K562 (cell line): ENCODE measurements at regions not wholly inside any gene's neighbourhood (a gene's known extent, or its start where the extent isn't known, plus 50 kb on each side); places are given as distances from the start of the nearest gene placed in this dataset.

ENCODE experiments used
- ATAC-seq: fragments of 200-7000 bp; cut with Tn5 transposase; 3 replicates; pipeline ENCODE4 v1.9.1; 2020; ENCODE audit warnings: moderate library complexity
- BruUV-seq: library from RNA; stranded (reverse); fragments of 400-500 nt; replicated peaks from 2 replicates; lab custom pipeline; 2021; lab: Mats Ljungman, UMichigan
- CTCF ChIA-PET: fragments of 300-600 bp; formaldehyde crosslinking; extraction: SDS; loops from one replicate; lab custom pipeline; 2021; ENCODE audit warnings: low intra/inter-chr PET ratio; lab: Yijun Ruan, JAX
- POLR2A ChIA-PET: fragments of 300-600, 350-650 bp; sonication (Branson Sonifier 250); formaldehyde crosslinking; extraction: SDS; loops from one replicate; lab custom pipeline; 2021; ENCODE audit warnings: antibody characterized with exemption, inconsistent platforms; lab: Yijun Ruan, JAX
- DNase-seq, 4 experiments: peaks; one replicate each; pipeline versions ENCODE4 v3.0.0 to v3.0.0-alpha.2; 2011 to 2018; ENCODE audit warnings: low spot score in 3 of 4, mixed read lengths in 3 of 4; ENCODE audit errors: extremely low read depth in 1 of 4
- FAIRE-seq: peaks from 2 replicates; lab custom pipeline; 2011; peaks lifted over from hg19 to GRCh38; lab: Jason Lieb, UNC
- H2AFZ ChIP-seq: 2 replicates; pipeline ENCODE4 v1.6.0; 2011; ENCODE audit warnings: low read depth, low read length, control low read depth, inconsistent platforms
- H3K27ac ChIP-seq: fragments of 200-600 bp; 3 replicates; pipeline ENCODE4 v1.8.0; 2011; ENCODE audit warnings: low read depth, mild to moderate bottlenecking, control low read depth, inconsistent platforms, low read length, moderate library complexity, mixed read lengths; ENCODE audit errors: extremely low read depth
- H3K27me3 ChIP-seq, 2 experiments: fragments of 300-600 bp in 1 of 2; 2 replicates in 1 of 2; 3 replicates in 1 of 2; pipeline versions ENCODE4 v1.6.0 to v1.8.0; 2011; ENCODE audit warnings: inconsistent platforms in 2 of 2, low read length in 2 of 2, mild to moderate bottlenecking in 1 of 2, mixed read lengths in 1 of 2, moderate library complexity in 1 of 2; ENCODE audit not compliant: control insufficient read depth in 2 of 2, insufficient read depth in 2 of 2
- H3K36me3 ChIP-seq: fragments of 300-600 bp; 3 replicates; pipeline ENCODE4 v1.8.0; 2011; ENCODE audit warnings: mild to moderate bottlenecking, low read length, inconsistent platforms; ENCODE audit not compliant: control insufficient read depth, insufficient read depth
- H3K4me1 ChIP-seq, 2 experiments: fragments of 200-600 bp in 1 of 2; replicated peaks in 1 of 2; 2 replicates in 1 of 2; 3 replicates in 1 of 2; pipeline versions ENCODE4 v1.5.1 to v1.8.0; 2011; ENCODE audit warnings: inconsistent platforms in 2 of 2, low read length in 2 of 2, mild to moderate bottlenecking in 1 of 2, mixed read lengths in 1 of 2, moderate library complexity in 1 of 2; ENCODE audit not compliant: control insufficient read depth in 2 of 2, insufficient read depth in 2 of 2
- H3K4me2 ChIP-seq: 2 replicates; pipeline ENCODE4 v1.6.1; 2011; ENCODE audit warnings: low read length, control low read depth, inconsistent platforms, mixed read lengths; ENCODE audit not compliant: insufficient read depth
- H3K4me3 ChIP-seq: fragments of 200-600 bp; sonication (generic), shearing (Covaris generic); 2 replicates; pipeline ENCODE4 v1.5.1; 2016; ENCODE audit warnings: control low read depth, inconsistent platforms
- H3K79me2 ChIP-seq: fragments of 200-600 bp; 3 replicates; pipeline ENCODE4 v1.8.0; 2011; ENCODE audit warnings: low read length, inconsistent platforms; ENCODE audit not compliant: control insufficient read depth, insufficient read depth
- H3K9ac ChIP-seq, 2 experiments: 2 replicates each; pipeline versions ENCODE4 v1.6.0 to v1.6.1; 2011; ENCODE audit warnings: low read depth in 2 of 2, low read length in 2 of 2, control low read depth in 1 of 2, inconsistent platforms in 1 of 2, mild to moderate bottlenecking in 1 of 2, mixed read lengths in 1 of 2; ENCODE audit not compliant: insufficient read depth in 1 of 2
- H3K9me1 ChIP-seq: one replicate; pipeline ENCODE4 v1.6.0; 2011; ENCODE audit warnings: inconsistent platforms, mild to moderate bottlenecking, low read length, moderate library complexity; ENCODE audit not compliant: control insufficient read depth, insufficient read depth
- H3K9me3 ChIP-seq: replicated peaks from 2 replicates; pipeline ENCODE4 v1.5.1; 2011; ENCODE audit warnings: low read depth, low read length, inconsistent platforms; ENCODE audit not compliant: control insufficient read depth, insufficient read depth
- H4K20me1 ChIP-seq: replicated peaks from 2 replicates; pipeline ENCODE4 v1.6.1; 2011; ENCODE audit warnings: low read length, inconsistent platforms, mixed read lengths; ENCODE audit not compliant: control insufficient read depth, insufficient read depth
- ASH1L ChIP-seq: fragments of 450-650 bp; IDR thresholded peaks from 2 replicates; pipeline ENCODE4 v1.6.1; 2018; ENCODE audit warnings: borderline replicate concordance, mild to moderate bottlenecking, low read depth; ENCODE audit not compliant: partially characterized antibody
- CC2D1A ChIP-seq: fragments of 450-650 bp; IDR thresholded peaks from 2 replicates; pipeline ENCODE4 v1.6.1; 2017; ENCODE audit warnings: mild to moderate bottlenecking
- DDX20 ChIP-seq: fragments of 450-650 bp; IDR thresholded peaks from 2 replicates; pipeline ENCODE4 v1.6.1; 2016; ENCODE audit warnings: missing genetic modification characterization, low read depth, mild to moderate bottlenecking, missing compliant biosample characterization, moderate library complexity
- DNMT1 ChIP-seq: fragments of 450-650 bp; IDR thresholded peaks from 2 replicates; pipeline ENCODE4 v1.6.1; 2016; ENCODE audit warnings: antibody characterized with exemption, mild to moderate bottlenecking
- HMG20A ChIP-seq: fragments of 450-650 bp; formaldehyde crosslinking; conservative IDR thresholded peaks from 2 replicates; pipeline ENCODE4 v1.4.0; 2020; ENCODE audit warnings: mild to moderate bottlenecking, mixed read lengths
- KLF13 ChIP-seq: fragments of 450-650 bp; IDR thresholded peaks from 2 replicates; pipeline ENCODE4 v1.6.1; 2016; ENCODE audit warnings: missing genetic modification characterization, low read depth, mild to moderate bottlenecking, missing compliant biosample characterization, moderate library complexity, borderline replicate concordance
- NCOA2 ChIP-seq, 2 experiments: fragments of 450-650 bp; IDR thresholded peaks; 2 replicates each; pipeline ENCODE4 v1.6.1; 2018; ENCODE audit warnings: mild to moderate bottlenecking in 2 of 2, moderate library complexity in 1 of 2; ENCODE audit not compliant: partially characterized antibody in 2 of 2
- POLR2AphosphoS5 ChIP-seq: IDR thresholded peaks from 2 replicates; pipeline ENCODE4 v1.6.1; 2011; ENCODE audit warnings: mild to moderate bottlenecking, low read depth, low read length, moderate library complexity; ENCODE audit not compliant: control insufficient read depth, insufficient read depth
- RBM34 ChIP-seq: fragments of 200-400 bp; formaldehyde crosslinking; IDR thresholded peaks from 2 replicates; pipeline ENCODE4 v1.6.1; 2018; ENCODE audit warnings: low read length, borderline replicate concordance; ENCODE audit not compliant: insufficient read depth
- SETDB1 ChIP-seq: IDR thresholded peaks from one replicate; pipeline ENCODE4 v1.6.1; 2012; ENCODE audit warnings: low read length, control low read depth, inconsistent platforms
- SMARCA5 ChIP-seq: fragments of 450-650 bp; IDR thresholded peaks from 2 replicates; pipeline ENCODE4 v1.6.1; 2016
- SOX6 ChIP-seq: fragments of 450-650 bp; IDR thresholded peaks from 2 replicates; pipeline ENCODE4 v1.6.1; 2014; ENCODE audit warnings: mild to moderate bottlenecking
- ZKSCAN3 ChIP-seq: fragments of 250-450 bp; sonication (Bioruptor Pico); IDR thresholded peaks from 2 replicates; pipeline ENCODE4 v1.4.0; 2020
- ZNF785 ChIP-seq: fragments of 250-450 bp; sonication (Bioruptor Pico); IDR thresholded peaks from 2 replicates; pipeline ENCODE4 v1.4.0; 2020; ENCODE audit warnings: mild to moderate bottlenecking
- ZZZ3 ChIP-seq: fragments of 450-650 bp; IDR thresholded peaks from 2 replicates; pipeline ENCODE4 v1.6.1; 2016; ENCODE audit warnings: antibody characterized with exemption, mild to moderate bottlenecking, moderate library complexity
- WGBS: fragments of 100-300 bp; shearing (Covaris generic); methylation state at CpG from one replicate; pipeline ENCODE4 v1.1.6; 2016; ENCODE audit warnings: low coverage, mixed read lengths; ENCODE audit not compliant: insufficient coverage; ENCODE audit errors: missing lambda C conversion rate; 5-methylcytosine and 5-hydroxymethylcytosine counted together
- in situ Hi-C: fragments of 300-500 bp; cut with MboI; formaldehyde crosslinking; loops from 4 replicates; pipeline ENCODE4 v1.15.0; 2018; ENCODE audit warnings: inconsistent platforms, mixed read lengths
- intact Hi-C: fragments of 100-400 bp; cut with micrococcal nuclease; formaldehyde crosslinking; loops from 2 replicates; pipeline ENCODE4 v1.14.2; 2022
- TF ChIP-seq, protein P1 (sequence below): sonication (generic); formaldehyde crosslinking; IDR thresholded peaks from 2 replicates; pipeline ENCODE4 v1.8.0; 2022; ENCODE audit warnings: mild to moderate bottlenecking, missing genetic modification reagents
- TF ChIP-seq, protein P2 (sequence below): fragments of 250-450 bp; sonication (Bioruptor Pico); IDR thresholded peaks from 2 replicates; pipeline ENCODE4 v1.5.0; 2020; ENCODE audit warnings: mild to moderate bottlenecking
- TF ChIP-seq, protein P3 (sequence below): fragments of 450-650 bp; formaldehyde crosslinking; IDR thresholded peaks from 2 replicates; pipeline ENCODE4 v1.4.0; 2020; ENCODE audit warnings: mild to moderate bottlenecking, moderate library complexity

DNA sequence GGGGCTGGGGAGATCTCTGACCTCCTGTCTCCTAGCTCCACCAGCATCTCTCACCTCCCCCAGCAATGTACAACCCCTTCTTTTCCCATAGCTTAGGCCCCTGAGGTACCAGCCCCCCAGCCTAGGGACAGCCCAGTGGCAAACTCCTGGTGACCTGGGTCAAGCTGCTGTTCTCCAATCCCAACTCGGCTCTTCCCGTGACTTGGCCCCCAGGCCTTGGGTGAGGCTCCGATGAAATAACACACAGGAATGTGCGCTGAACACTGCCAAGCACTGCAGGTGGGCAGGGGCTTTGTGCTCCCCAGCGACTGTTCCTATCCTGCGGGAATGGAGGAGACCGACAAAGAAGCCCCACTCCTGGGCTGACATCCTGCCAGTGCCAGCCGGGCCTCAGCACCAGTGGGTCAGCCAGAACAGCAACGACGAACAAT is 63.7 kb upstream of the AMZ2 start (continued):
- TF ChIP-seq, protein P1, sequence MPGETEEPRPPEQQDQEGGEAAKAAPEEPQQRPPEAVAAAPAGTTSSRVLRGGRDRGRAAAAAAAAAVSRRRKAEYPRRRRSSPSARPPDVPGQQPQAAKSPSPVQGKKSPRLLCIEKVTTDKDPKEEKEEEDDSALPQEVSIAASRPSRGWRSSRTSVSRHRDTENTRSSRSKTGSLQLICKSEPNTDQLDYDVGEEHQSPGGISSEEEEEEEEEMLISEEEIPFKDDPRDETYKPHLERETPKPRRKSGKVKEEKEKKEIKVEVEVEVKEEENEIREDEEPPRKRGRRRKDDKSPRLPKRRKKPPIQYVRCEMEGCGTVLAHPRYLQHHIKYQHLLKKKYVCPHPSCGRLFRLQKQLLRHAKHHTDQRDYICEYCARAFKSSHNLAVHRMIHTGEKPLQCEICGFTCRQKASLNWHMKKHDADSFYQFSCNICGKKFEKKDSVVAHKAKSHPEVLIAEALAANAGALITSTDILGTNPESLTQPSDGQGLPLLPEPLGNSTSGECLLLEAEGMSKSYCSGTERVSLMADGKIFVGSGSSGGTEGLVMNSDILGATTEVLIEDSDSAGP = no peak
- TF ChIP-seq HMG20A (CRISPR knock-in tag) = no peak

DNA sequence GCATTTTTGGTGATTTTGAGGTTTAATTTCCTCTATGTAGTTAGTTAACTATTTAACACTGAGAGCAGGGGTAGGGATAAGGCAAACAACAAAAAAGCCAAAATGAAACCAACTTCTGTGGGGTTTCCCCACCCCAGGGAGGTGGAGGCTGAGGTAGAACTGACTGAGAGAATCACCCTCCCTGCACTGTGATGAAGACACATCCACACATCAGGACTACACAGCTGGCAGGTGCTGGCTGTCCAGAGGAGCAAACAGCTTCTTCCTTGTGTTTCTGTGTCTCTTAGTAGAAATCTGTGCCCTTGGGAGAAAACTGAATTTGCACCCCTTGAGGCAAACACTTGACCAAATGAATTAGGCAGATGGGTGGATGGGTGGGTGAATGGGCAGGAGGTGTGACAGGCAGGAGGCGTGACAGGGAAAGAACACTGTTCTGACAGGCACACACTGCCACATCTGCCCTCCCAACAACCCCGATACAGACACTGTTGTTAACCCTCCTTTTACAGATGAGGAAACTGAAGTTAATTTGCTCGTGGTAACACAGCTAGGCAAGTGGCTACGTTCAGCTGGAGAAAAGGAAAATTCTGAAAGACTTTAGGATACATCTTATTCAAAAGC is 62.9 kb upstream of the AMZ2 start:
- H3K9me1 ChIP-seq = no peaks in the 10 kb centered on the region
- no peak for TF ChIP-seq ASH1L
- no peak for TF ChIP-seq ZNF785 (CRISPR knock-in tag)
- no peak for TF ChIP-seq CC2D1A
- TF ChIP-seq SMARCA5 = no peak
- no peak for TF ChIP-seq DNMT1
- no peak for TF ChIP-seq SOX6
- TF ChIP-seq, protein P2, sequence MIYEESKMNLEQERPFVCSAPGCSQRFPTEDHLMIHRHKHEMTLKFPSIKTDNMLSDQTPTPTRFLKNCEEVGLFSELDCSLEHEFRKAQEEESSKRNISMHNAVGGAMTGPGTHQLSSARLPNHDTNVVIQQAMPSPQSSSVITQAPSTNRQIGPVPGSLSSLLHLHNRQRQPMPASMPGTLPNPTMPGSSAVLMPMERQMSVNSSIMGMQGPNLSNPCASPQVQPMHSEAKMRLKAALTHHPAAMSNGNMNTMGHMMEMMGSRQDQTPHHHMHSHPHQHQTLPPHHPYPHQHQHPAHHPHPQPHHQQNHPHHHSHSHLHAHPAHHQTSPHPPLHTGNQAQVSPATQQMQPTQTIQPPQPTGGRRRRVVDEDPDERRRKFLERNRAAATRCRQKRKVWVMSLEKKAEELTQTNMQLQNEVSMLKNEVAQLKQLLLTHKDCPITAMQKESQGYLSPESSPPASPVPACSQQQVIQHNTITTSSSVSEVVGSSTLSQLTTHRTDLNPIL (CRISPR knock-in tag) = no peak
- no peak for TF ChIP-seq ZKSCAN3
- TF ChIP-seq POLR2AphosphoS5 = no peak
- no peak for TF ChIP-seq DDX20 (tag)
- TF ChIP-seq KLF13 (tag) = no peak
- TF ChIP-seq SETDB1 = no peak
- TF ChIP-seq ZZZ3 = no peak
- no peak for TF ChIP-seq RBM34
- no peak for TF ChIP-seq NCOA2 (IDR thresholded peaks at IDR 0.05; ENCODE audit: partially characterized antibody in 2 of 2)
- TF ChIP-seq, protein P3, sequence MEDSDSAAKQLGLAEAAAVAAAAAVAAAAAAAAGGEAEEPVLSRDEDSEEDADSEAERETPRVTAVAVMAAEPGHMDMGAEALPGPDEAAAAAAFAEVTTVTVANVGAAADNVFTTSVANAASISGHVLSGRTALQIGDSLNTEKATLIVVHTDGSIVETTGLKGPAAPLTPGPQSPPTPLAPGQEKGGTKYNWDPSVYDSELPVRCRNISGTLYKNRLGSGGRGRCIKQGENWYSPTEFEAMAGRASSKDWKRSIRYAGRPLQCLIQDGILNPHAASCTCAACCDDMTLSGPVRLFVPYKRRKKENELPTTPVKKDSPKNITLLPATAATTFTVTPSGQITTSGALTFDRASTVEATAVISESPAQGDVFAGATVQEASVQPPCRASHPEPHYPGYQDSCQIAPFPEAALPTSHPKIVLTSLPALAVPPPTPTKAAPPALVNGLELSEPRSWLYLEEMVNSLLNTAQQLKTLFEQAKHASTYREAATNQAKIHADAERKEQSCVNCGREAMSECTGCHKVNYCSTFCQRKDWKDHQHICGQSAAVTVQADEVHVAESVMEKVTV (CRISPR knock-in tag) = no peak

More for the DNA sequence above, 62.9 kb upstream of the AMZ2 start:
- DNase-seq (no peak), FAIRE-seq (no peak), ATAC-seq (no peak)
- no peak overlapping the region for H2AFZ ChIP-seq
- no peaks in the 10 kb centered on the region for H3K36me3 ChIP-seq
- no TSS peak for BruUV-seq
- no peak overlapping the region for H3K9ac ChIP-seq
- intact Hi-C loops = no loop called here
- no peaks in the 10 kb centered on the region; the same call in 1 of the 2 replicates for H4K20me1 ChIP-seq
- ChIA-PET POLR2A (interaction anchor here (0.7 kb wide), 1 partner anchor 21 kb away, joined by 3 read pairs; no protein-coding TSS in a partner anchor), CTCF (no interaction called here)
- no peak overlapping the region for H3K4me2 ChIP-seq
- no peaks in the 10 kb centered on the region for H3K9me3 ChIP-seq
- H3K27ac ChIP-seq = no peak overlapping the region
- H3K4me1 ChIP-seq = no peaks in the 10 kb centered on the region; a peak in 1 of 5 replicates
- no peak overlapping the region for H3K4me3 ChIP-seq
- no peaks in the 10 kb centered on the region for H3K79me2 ChIP-seq
- in situ Hi-C loops = no loop called here
- H3K27me3 ChIP-seq = no peaks in the 10 kb centered on the region
- WGBS = 14% methylated on average over 4 of the region's 4 CpGs
